SKM-1 treated with dmso at 0.1 percent for 144 hours (cell line): ENCODE measurements at regions not wholly inside any gene's neighbourhood (a gene's known extent, or its start where the extent isn't known, plus 50 kb on each side); places are given as distances from the start of the nearest gene placed in this dataset.

Experiments
- DNase-seq: peaks from one replicate; lab custom pipeline; 2025; ENCODE audit not compliant: unreplicated experiment; lab: John Stamatoyannopoulos, UW

- DNase-seq, result peak; percentile 36
These were observed 244.3 kb upstream of the WWC1 start for GRCh38 chr5:168047043-168047668.

DNA sequence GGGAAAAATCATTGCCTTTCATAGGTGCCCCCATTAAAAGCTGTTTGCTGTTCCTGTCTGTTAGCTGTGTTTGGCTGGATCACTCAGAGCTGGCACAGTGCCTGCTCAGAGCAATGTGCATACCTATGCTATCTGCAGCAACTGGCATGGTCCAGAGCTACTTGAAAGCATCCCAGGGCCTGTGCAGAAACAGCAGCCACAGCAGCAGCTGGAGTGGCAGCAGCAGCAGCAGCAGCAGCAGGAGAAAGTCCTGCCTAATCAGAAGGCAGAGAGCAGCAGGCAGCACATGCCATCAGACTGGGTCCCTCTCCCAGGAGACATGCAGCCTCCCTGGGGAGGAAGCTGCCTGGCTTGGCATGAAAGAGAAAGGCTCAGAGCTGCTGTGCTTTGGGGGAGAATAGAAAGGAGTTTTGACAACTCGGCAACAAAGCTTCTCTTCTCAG, 243.8 kb upstream of the WWC1 start:
- no peak for DNase-seq

DNA sequence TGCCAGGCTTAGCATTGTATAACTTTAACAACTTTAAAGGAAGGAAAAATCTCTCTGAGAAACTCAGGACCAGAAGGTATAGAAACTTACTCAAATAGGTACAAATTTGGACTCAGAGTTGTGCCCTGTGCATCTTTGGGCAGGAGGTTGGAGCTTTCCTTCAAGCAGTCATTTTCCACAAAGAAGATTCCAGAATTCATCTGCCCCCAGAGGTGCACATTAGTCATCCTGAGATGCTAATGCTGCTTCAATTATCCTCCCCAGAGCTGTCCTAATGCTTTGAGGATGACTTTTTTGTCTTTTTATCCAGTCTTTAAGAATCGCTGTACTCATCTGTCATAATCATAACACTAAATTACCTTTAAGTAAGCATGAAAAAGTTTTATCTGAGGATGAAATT, 243.0 kb upstream of the WWC1 start:
- DNase-seq, result no peak

DNA sequence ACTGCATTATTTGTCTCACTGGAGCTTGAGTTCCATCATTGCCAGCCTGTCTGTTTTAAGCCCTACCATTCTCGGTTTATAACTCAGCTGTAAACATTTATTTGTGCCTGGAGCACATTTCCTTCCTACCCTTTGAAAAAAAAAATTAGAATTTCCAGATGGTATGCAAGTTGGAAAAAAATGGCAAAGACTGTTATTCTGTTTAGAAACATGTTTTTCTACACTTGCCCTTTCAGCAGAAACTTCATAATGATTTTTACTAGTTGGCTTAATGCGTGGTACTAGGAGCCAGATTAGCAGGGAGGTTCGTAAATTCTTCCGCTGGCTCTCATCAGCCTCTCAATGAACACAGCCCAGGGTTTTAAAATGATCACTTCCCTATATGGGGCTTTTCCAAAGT, 238.8 kb upstream of the WWC1 start:
- no peak for DNase-seq

GRCh38 chr5:168054091-168054490, 237.4 kb upstream of the WWC1 start:
- DNase-seq, result no peak

DNA sequence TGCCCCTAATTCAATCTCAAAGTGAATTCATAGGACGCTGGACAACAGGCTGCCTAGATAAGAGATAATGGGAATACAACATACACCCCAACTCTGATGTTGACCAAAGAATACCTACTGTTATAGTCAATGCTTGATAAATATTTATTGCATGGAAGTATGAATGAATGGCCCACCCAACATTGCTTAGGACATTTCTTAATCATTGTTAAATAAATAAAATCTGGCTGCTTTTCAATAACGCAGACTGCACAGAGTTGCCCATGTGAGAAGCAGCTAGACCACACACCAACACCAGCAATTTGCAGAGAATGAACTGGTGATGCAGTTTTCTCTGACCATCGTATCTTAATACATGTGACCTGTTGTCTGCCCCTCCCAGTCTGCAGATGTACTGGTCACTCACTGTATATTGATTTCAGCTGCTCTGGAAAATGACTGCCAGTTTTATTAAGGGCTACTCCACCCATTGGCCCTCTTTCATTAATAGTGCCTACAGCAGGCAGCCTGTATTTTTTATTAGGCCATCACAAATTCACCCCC, 236.2 kb upstream of the WWC1 start:
- DNase-seq, result no peak

GRCh38 chr5:168055961-168056360, 235.5 kb upstream of the WWC1 start:
- no peak for DNase-seq

- DNase-seq, result no peak
These were observed 234.8 kb upstream of the WWC1 start for GRCh38 chr5:168056499-168057182.

DNA sequence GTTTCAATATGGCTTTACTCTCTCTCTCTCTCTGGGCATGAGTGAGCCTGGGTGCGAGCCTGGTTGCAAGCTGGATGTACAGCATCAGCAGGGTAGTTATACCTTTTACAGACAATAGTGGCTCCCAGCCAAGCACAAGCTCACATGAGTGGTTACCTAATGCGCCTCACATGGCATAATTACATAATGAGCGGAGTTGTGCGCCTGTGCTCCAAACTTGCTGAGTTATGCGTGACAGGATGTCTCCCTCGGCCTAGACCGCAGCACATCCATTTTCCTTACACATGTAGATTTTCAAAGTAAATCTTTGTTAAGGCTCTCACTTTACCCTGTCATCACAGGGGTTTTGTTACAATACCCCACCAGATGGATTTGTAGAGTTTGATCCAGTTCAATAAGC, 233.5 kb upstream of the WWC1 start:
- no peak for DNase-seq

DNA sequence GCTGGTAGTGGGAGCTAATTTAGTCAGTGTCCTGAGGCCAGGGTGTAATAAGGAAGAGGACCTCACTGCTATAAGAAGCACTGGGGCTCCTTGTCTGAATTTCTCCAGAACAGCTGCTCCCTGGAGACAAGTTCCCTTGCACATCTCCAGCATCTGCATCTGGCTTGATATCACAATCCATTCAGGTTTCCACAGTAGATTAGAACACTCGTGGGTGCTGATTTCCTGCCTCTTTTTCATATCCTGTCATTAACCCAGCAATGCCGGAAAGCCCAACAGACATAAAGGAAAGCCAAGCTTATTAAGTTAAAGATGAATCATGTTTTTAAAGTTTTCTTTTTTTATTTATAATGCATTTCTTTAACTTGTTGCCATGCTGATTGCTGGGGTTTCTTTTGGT, 232.3 kb upstream of the WWC1 start:
- no peak for DNase-seq

GRCh38 chr5:168062239-168062638, 229.2 kb upstream of the WWC1 start:
- no peak for DNase-seq

GRCh38 chr5:168064457-168064856, 227.0 kb upstream of the WWC1 start:
- no peak for DNase-seq

DNA sequence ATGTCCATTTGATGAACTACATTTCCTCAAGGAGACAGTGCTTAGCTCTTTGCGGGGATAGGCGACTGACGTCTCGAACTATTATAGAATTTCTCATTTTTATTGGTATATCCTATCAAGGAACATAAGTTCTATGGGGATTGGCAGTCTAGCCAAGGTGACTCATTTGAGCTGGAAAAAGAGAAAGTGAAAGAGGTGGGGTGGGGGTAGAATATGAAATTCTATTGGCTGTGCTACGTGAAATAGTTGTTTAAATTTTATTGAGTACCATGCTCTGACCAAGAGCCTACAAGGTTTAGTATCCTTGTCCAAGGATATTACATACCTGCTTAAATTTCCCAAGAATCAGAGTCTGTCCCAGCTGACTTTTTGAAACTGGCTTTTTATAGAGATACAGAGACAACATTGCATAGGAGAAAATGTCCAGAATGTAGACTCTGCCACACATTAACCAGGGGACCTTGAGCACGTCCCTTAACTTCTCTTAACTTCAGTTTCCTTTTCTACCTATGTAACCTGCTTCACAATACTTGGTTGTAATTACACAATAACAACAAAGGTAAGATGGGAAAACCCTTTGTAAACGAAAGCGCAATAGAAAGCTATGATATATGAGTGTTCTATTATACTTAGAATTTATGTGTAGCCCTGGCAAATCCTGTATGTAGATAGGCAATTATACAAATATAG, 226.4 kb upstream of the WWC1 start:
- no peak for DNase-seq

- DNase-seq, result no peak
These were observed 224.8 kb upstream of the WWC1 start for GRCh38 chr5:168066536-168067208.

DNA sequence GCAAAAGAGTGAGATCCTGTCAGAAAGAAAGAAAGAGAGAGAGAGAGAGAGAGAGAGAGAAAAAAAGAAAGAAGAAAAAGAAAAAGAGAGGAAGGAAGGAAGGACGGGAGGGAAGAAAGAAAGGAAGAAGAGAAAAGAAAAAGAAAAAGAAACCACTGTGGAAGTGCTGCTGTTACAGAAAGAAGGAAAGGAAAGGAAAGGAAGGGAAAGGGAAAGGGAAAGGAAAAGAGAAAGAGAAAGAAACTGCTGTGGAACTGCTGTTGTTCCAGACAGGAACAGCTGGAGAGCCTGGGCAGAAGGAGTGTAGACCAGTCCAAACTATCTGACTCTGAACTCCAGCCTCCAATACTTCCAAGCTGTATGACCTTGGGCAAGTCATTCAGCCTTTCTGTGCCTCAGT, 220.7 kb upstream of the WWC1 start:
- no peak for DNase-seq

DNA sequence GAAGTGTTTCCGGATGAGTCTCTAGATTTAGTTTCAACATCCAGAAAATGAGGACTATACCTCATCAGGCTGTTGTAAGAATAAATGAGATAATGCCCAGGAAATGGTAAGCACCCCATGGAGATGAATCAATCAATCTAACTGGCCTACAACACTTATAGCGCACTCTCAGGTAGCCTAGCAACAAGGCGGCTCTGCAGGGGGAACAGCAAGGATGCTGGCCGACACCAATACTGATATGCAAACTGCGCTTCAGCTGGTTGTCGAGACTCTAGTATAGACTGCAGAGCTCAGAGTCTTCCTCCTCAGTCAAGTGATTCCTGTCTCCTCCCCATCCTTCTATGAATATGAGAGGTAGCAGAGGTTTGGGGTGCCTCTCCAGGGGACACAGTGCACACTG, 218.8 kb upstream of the WWC1 start:
- no peak for DNase-seq

DNA sequence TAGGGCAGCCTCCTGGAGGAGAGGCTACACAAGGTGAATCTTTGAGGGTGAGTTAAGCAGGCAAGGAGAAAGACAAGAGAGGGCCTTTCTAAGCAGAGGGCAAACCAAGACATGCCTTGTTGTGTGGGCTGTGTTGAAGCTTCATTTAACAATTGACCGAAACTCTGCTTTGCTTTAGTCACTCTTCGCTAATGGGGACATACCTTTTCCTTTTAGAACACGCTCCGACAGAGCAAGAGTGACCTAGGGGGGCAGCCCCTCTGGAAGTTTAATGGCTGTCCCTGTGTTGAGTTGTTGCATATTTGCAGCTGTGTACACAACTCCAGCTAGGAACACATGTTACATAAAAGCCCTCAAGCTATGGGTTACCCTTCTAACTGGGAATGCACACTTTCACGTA, 218.1 kb upstream of the WWC1 start:
- DNase-seq, result no peak

GRCh38 chr5:168073991-168074800, 217.2 kb upstream of the WWC1 start:
- no peak for DNase-seq

GRCh38 chr5:168075387-168075786, 216.1 kb upstream of the WWC1 start:
- DNase-seq, result no peak

DNA sequence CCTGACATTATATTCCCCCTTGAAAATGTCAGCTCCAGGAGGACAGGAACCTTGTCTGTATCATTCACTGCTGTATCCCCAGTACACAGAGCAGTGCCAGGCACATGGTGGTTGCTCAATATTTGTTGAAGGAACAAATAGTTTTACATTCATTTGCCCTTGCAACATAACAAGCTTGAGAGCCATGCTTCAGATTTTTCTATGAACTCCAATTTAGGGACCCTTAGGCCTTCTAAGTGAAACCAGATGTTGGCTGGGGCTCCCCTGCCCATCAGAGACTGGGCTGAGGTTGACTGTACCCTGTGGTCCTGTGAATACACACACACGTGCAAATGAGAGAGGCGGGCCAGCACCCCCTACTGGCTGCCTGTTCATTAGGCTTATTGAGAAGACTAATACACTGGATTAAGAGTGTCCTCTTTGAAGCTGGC, 214.9 kb upstream of the WWC1 start:
- no peak for DNase-seq
